Uterus (tissue), 2 donors: ENCODE measurements at regions not wholly inside any gene's neighbourhood (a gene's known extent, or its start where the extent isn't known, plus 50 kb on each side); places are given as distances from the start of the nearest gene placed in this dataset.

Experiments used
- POLR2A ChIP-seq, 2 donors: fragments of 450-650 bp; IDR thresholded peaks; one replicate each; pipeline ENCODE4 v1.6.1; 2016; ENCODE audit warnings: antibody characterized with exemption in 2 of 2, mild to moderate bottlenecking in 1 of 2, moderate library complexity in 1 of 2
- TF ChIP-seq, protein P1 (sequence below), 4 experiments: fragments of 200-600 bp in 2 of 4; fragments of 450-650 bp in 2 of 4; sonication (generic) in 2 of 4; IDR thresholded peaks; one replicate each; pipeline ENCODE4 v1.5.1; 2016 to 2019; ENCODE audit warnings: antibody characterized with exemption in 4 of 4, mild to moderate bottlenecking in 2 of 4, moderate library complexity in 1 of 4

- TF ChIP-seq, protein P1, sequence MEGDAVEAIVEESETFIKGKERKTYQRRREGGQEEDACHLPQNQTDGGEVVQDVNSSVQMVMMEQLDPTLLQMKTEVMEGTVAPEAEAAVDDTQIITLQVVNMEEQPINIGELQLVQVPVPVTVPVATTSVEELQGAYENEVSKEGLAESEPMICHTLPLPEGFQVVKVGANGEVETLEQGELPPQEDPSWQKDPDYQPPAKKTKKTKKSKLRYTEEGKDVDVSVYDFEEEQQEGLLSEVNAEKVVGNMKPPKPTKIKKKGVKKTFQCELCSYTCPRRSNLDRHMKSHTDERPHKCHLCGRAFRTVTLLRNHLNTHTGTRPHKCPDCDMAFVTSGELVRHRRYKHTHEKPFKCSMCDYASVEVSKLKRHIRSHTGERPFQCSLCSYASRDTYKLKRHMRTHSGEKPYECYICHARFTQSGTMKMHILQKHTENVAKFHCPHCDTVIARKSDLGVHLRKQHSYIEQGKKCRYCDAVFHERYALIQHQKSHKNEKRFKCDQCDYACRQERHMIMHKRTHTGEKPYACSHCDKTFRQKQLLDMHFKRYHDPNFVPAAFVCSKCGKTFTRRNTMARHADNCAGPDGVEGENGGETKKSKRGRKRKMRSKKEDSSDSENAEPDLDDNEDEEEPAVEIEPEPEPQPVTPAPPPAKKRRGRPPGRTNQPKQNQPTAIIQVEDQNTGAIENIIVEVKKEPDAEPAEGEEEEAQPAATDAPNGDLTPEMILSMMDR (IDR thresholded peaks at IDR 0.05) = no peak
- no peak for TF ChIP-seq POLR2A (IDR thresholded peaks at IDR 0.05)
Measured at GRCh38 chr3:127091376-127091775, 101.6 kb upstream of the PRR23E start.
